ENCODE measurements at regions not wholly inside any gene's neighbourhood (a gene's known extent, or its start where the extent isn't known, plus 50 kb on each side); places are given as distances from the start of the nearest gene placed in this dataset.
"Not testable (repeated sequence)": the region's sequence is repeated elsewhere in the genome, so short reads cannot be mapped to it uniquely, and the experiment has no call there.

DNA sequence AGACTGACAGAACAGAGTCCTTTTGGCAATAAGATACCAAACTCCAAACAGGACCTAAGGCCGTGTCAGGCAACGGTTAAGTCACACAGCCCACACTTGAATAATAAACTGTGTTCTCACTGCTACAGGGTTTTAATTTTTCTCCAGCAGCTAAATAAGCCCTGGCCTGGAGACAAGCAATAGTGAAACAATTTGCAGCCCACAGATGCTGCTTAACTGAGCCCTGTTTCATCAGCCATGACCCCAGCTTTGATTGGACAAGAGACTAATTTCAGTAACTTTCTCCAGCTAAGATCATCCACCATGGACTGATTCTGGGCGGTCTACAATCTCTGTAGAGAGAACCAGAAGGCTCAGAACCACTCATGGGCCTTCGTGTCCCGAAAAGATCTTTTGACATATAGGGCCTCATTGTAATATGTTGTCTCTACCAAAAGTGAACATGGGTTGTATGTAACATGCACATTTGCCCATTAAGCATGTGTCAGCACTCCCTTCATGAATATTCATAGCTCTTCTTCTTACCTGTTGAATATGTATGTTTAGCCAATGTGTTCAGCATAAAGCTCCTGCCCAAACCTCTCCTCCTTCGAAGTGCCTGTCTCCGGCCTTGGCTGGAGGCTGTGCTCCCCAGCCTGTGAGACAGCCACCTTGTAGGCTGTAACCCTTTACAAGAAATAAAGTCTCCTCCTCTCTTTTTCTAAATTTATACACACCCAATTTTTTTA is 223.1 kb upstream of the AKR1E2 start:
- Mint-ChIP-seq H3K4me3 (no peak overlapping the region), H3K9me3 (no peaks in the 10 kb centered on the region), H3K27ac (no peak overlapping the region), H3K4me1 (ENCODE audit: low read depth) (no peaks in the 10 kb centered on the region), H3K36me3 (ENCODE audit: low read depth) (no peaks in the 10 kb centered on the region), H3K27me3 (ENCODE audit: low read depth) (peaks cover 6% of the 10 kb centered on the region)
- no peak for DNase-seq (ENCODE audit: low spot score)

DNA sequence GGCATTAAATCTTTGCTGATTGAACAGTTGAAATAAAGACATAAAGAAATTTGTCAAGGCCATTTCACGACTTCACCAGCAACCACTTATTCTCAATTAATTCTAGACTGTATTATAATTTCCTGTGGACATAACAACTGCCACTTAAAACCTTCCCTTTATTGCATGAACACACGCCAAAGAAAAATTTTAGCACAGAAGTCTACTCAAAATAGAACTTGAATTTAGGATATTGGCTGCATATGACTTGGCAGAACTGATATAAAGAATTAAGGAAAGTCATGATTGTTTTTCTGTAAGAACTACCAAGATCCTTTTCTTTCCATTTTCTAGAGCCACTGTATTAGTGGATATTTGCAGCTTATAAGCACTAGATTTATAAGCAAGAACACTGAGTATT is 226.5 kb upstream of the AKR1E2 start:
- Mint-ChIP-seq H3K9me3 (no peaks in the 10 kb centered on the region), H3K27me3 (ENCODE audit: low read depth) (peaks cover 3% of the 10 kb centered on the region), H3K36me3 (ENCODE audit: low read depth) (no peaks in the 10 kb centered on the region), H3K27ac (no peak overlapping the region), H3K4me1 (ENCODE audit: low read depth) (no peaks in the 10 kb centered on the region), H3K4me3 (no peak overlapping the region)
- DNase-seq (ENCODE audit: low spot score), result no peak

DNA sequence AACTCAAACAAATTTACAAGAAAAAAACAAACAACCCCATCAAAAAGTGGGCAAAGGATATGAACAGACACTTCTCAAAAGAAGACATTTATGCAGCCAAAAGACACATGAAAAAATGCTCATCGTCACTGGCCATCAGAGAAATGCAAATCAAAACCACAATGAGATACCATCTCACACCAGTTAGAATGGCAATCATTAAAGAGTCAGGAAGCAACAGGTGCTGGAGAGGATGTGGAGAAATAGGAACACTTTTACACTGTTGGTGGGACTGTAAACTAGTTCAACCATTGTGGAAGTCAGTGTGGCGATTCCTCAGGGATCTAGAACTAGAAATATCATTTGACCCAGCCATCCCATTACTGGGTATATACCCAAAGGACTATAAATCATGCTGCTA is 228.1 kb upstream of the AKR1E2 start:
- not testable (repeated sequence) for H3K27ac Mint-ChIP-seq; H3K36me3 Mint-ChIP-seq (ENCODE audit: low read depth); H3K4me1 Mint-ChIP-seq (ENCODE audit: low read depth); H3K4me3 Mint-ChIP-seq; H3K27me3 Mint-ChIP-seq (ENCODE audit: low read depth); DNase-seq (ENCODE audit: low spot score); H3K9me3 Mint-ChIP-seq

DNA sequence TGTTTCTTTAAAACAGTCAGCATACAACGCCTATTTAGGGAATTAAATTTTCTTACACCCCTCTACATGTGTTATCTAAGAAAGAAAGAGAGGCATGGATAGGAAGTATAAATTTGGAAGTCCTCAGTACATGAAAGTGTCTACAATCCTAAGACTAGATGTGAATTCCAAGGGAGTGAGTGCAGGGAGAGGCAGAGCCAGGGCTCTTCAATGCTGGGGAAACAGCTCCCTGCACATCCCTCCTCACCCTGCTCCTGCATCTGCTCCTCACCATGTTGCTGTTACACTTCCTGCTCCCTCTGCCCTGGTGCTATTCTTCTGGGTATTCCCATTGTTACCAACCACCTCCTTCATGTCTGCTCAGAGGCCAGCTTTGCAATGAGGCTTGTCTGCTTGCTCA is 229.1 kb upstream of the AKR1E2 start:
- no peaks in the 10 kb centered on the region for H3K36me3 Mint-ChIP-seq (ENCODE audit: low read depth)
- no peak overlapping the region for H3K4me3 Mint-ChIP-seq
- no peak overlapping the region for H3K27ac Mint-ChIP-seq
- no peak for DNase-seq (ENCODE audit: low spot score)
- no peaks in the 10 kb centered on the region for H3K4me1 Mint-ChIP-seq (ENCODE audit: low read depth)
- H3K27me3 Mint-ChIP-seq (ENCODE audit: low read depth), result peaks cover 3% of the 10 kb centered on the region
- no peaks in the 10 kb centered on the region for H3K9me3 Mint-ChIP-seq

DNA sequence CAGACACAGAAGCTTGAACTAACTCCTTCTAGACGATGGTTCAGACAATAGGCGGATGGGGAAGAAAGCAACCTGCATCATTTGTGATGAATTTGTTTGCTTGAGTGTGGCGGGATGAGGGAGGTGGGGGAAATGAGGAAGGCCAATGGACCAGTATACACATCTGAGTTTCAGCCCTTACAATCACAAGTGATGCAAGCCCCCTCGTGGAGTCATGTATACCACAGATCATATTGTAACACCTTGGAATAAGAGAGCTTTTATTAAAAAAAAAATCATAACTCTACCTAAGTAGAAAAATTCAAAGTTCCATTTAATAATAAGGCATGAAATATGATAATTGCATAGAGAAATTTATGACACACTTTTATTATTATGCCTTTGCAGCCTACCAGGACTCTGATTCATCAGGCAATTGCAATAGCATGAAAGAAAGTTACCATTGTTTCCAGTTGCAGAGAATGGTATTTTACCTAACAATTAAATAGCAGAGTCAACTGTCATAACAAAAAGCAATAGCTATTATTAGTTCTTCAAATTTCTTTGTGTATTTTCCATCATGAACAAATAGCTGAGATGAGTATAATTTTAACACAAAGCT is 230.2 kb upstream of the AKR1E2 start:
- Mint-ChIP-seq H3K4me1 (ENCODE audit: low read depth) (no peaks in the 10 kb centered on the region), H3K4me3 (no peak overlapping the region), H3K9me3 (no peaks in the 10 kb centered on the region), H3K27ac (no peak overlapping the region), H3K27me3 (ENCODE audit: low read depth) (peaks cover 4% of the 10 kb centered on the region), H3K36me3 (ENCODE audit: low read depth) (no peaks in the 10 kb centered on the region)
- no peak for DNase-seq (ENCODE audit: low spot score)

DNA sequence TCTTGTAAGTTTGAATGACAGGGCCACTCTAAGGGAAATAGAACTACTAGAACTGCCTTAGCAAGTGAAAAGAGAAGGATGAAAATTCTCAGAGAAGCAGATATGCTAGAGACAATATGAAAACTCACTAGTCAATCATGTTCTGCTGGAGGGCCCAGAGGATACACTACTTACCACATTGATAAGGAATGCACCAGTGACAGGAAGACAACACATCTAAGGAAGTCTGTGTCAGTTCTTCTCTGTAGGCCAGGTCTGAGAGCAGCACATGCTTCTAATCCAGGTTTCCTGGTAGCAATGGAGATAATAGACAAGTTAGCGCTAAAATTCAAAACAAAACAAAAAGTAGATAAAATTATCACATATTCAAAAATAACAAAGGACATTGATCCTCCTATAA is 235.2 kb upstream of the AKR1E2 start:
- H3K9me3 Mint-ChIP-seq, result no peaks in the 10 kb centered on the region
- no peaks in the 10 kb centered on the region for H3K4me1 Mint-ChIP-seq (ENCODE audit: low read depth)
- no peak overlapping the region for H3K4me3 Mint-ChIP-seq
- H3K27me3 Mint-ChIP-seq (ENCODE audit: low read depth), result peaks cover 9% of the 10 kb centered on the region
- H3K27ac Mint-ChIP-seq, result no peak overlapping the region
- DNase-seq (ENCODE audit: low spot score), result no peak
- H3K36me3 Mint-ChIP-seq (ENCODE audit: low read depth), result no peaks in the 10 kb centered on the region

DNA sequence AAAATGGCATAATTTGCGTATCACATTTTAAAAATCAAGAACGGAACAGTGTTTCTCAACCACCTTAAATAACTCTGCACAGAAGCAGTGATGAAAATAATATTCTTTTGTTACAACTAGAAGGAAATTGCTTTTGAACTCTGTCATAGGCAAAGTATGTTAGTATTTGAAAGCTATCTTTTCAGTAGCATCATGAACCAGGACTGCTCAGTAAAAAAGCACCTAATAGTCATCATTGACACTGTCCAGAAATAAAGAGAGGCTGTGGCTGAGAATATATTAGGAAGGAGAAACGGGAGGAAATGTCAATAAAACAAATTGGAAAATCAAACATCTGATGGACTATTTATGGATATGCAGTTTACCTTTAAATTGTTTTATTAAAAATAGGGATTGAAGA is 237.2 kb upstream of the AKR1E2 start:
- H3K36me3 Mint-ChIP-seq (ENCODE audit: low read depth), result no peaks in the 10 kb centered on the region
- peaks cover 9% of the 10 kb centered on the region for H3K27me3 Mint-ChIP-seq (ENCODE audit: low read depth)
- H3K4me1 Mint-ChIP-seq (ENCODE audit: low read depth), result no peaks in the 10 kb centered on the region
- no peak for DNase-seq (ENCODE audit: low spot score)
- no peaks in the 10 kb centered on the region for H3K9me3 Mint-ChIP-seq
- H3K4me3 Mint-ChIP-seq, result no peak overlapping the region
- H3K27ac Mint-ChIP-seq, result no peak overlapping the region

DNA sequence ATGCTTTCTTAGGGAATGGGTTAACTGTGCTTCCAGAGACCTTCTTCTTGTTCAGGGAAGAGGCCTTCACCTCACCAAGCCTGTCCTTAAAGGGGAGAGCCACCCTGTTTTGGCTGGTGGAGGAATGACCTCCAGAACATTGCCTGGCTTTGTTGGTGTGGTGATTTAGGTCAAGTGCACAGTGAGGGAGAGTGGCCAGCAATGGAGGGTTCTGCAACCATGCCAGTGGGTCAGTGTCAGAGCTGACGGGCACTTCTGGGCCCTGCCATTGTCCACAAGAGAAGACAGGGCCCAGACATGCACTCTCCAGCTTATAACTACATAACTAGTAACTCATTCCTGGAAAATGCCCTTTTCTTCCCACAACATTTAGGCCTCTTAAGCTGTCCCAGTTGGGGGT is 238.5 kb upstream of the AKR1E2 start:
- peaks cover 18% of the 10 kb centered on the region for H3K27me3 Mint-ChIP-seq (ENCODE audit: low read depth)
- H3K9me3 Mint-ChIP-seq, result no peaks in the 10 kb centered on the region
- H3K4me3 Mint-ChIP-seq, result no peak overlapping the region

DNA sequence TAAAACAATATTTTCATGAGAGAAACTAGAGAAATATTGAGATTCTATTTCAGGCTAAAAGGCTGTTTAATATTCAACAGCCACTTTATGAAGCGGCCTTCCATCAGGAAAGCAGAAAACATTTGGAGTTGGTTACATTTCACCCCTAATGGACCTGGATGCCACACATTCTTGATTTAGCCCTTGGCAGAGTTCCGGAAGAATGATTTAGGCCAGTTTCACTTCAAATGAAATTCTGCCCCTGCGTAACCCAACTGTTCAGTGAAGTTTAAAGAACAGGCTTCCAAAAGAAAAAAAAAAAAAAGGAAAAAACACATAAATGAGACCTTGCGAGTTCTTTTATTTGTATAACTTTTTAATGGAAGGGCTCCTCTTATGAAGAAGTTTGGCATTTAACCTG is 239.2 kb upstream of the AKR1E2 start:
- Mint-ChIP-seq H3K4me3 (no peak overlapping the region), H3K9me3 (no peaks in the 10 kb centered on the region), H3K27me3 (ENCODE audit: low read depth) (peaks cover 18% of the 10 kb centered on the region), H3K4me1 (ENCODE audit: low read depth) (no peaks in the 10 kb centered on the region), H3K27ac (no peak overlapping the region), H3K36me3 (ENCODE audit: low read depth) (no peaks in the 10 kb centered on the region)
- no peak for DNase-seq (ENCODE audit: low spot score)

More for the DNA sequence above, 238.5 kb upstream of the AKR1E2 start:
- Mint-ChIP-seq H3K36me3 (ENCODE audit: low read depth) (no peaks in the 10 kb centered on the region), H3K27ac (no peak overlapping the region), H3K4me1 (ENCODE audit: low read depth) (no peaks in the 10 kb centered on the region)
- DNase-seq (ENCODE audit: low spot score), result no peak

DNA sequence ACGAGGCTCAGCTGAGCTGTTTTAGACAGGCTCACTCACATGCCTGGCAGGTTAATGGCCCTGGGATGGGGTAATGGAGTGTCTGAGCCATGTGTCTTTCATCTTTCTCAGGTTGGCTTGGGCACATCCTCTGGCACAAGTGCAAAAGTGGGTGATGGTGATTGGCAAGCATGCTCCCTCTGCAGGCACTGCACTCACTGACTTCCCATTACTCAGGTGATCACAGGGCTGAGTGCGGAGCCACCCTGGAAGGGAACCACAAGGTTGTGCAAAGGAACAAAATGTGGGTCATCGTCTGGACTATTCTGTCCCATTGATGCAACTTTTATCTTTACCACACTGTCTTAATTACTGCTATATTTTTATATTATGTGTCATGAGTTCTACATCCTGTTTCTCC is 244.1 kb upstream of the AKR1E2 start:
- H3K4me3 Mint-ChIP-seq, result no peak overlapping the region
- no peak overlapping the region for H3K27ac Mint-ChIP-seq
- H3K27me3 Mint-ChIP-seq (ENCODE audit: low read depth), result peaks cover 12% of the 10 kb centered on the region
- H3K4me1 Mint-ChIP-seq (ENCODE audit: low read depth), result no peaks in the 10 kb centered on the region
- H3K9me3 Mint-ChIP-seq, result no peaks in the 10 kb centered on the region
- no peaks in the 10 kb centered on the region for H3K36me3 Mint-ChIP-seq (ENCODE audit: low read depth)
- no peak for DNase-seq (ENCODE audit: low spot score)

DNA sequence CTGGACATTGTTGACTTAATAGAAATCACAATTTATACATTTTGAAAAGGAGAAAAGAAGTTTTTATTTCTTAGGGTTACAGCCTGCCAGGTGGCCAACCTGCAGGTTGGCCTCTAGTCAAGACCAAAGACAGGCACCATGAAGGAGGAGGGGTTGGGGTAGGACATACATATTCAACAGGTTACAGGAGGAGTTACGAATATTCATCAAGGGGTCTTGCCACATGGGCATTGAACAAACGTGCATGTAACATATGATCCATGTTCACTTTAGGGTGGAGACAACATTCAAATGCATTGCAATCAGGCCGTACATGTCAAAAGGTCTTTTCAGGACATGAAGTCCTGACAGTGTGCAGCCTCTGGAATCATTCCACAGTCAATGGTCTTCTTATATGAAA is 246.2 kb upstream of the AKR1E2 start:
- Mint-ChIP-seq H3K27me3 (ENCODE audit: low read depth) (peaks cover 21% of the 10 kb centered on the region), H3K4me1 (ENCODE audit: low read depth) (no peaks in the 10 kb centered on the region), H3K36me3 (ENCODE audit: low read depth) (no peaks in the 10 kb centered on the region), H3K27ac (no peak overlapping the region), H3K9me3 (no peaks in the 10 kb centered on the region), H3K4me3 (no peak overlapping the region)
- no peak for DNase-seq (ENCODE audit: low spot score)

DNA sequence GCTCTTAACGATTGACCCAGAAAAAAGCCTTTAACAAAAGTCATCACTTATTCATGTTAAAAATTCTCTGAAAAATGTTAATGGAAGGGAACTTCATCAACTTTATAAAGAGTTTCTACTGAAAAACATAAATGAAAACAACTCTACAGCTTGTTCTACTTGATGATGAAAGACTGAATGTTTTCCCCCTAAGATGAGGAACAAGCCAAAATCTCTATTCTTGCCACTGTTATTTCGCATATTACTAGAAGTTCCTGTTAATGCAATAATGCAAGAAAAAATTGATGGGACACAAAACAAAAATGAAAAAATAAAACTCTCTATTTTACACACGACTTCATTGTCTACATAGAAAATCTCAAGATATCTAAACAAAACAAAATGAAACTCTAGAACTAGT is 249.8 kb upstream of the AKR1E2 start:
- Mint-ChIP-seq H3K27me3 (ENCODE audit: low read depth) (peaks cover 17% of the 10 kb centered on the region), H3K27ac (no peak overlapping the region), H3K4me1 (ENCODE audit: low read depth) (no peaks in the 10 kb centered on the region), H3K36me3 (ENCODE audit: low read depth) (no peaks in the 10 kb centered on the region), H3K4me3 (no peak overlapping the region), H3K9me3 (no peaks in the 10 kb centered on the region)
- no peak for DNase-seq (ENCODE audit: low spot score)

DNA sequence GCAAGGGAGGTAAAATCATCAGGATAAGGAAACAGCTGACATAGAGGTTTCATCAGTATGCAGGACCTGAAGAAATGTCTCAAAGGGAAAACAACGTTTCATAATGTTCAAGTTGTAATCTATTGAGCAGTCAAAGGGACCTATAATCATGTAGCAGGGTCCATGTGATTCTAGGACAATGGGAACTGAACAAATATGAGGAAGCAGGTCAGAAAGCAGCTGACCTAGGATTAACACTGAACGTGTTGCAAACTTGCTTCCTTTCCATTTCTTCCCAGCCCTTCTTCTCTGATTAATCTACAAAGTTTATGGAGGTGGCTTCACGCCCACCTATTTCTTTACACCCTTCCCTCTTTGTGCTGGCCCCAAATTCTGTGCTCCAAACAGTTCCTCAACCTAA is 256.9 kb upstream of the AKR1E2 start:
- Mint-ChIP-seq H3K27ac (no peak overlapping the region), H3K36me3 (ENCODE audit: low read depth) (no peaks in the 10 kb centered on the region), H3K4me3 (no peak overlapping the region), H3K4me1 (ENCODE audit: low read depth) (no peaks in the 10 kb centered on the region), H3K27me3 (ENCODE audit: low read depth) (peaks cover 7% of the 10 kb centered on the region), H3K9me3 (no peaks in the 10 kb centered on the region)
- DNase-seq (ENCODE audit: low spot score), result no peak

DNA sequence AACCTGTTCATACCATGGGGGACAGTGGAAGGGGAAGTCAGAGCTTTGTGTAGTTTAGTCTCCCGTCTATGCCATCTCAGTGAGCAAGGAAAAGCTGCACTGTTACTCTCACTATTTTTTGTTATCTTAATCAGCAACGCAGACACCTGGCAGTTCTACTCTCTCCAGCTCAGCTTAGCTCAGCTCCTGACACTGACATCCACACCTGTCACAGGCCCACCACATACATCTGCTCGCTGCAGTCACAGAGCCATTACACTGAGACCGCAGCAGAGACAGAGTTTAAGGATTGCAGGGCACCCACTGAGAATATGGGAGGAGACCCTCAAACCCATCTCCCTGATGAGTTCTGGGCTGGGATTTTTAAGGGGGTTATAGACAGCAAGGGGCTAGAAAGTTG is 257.3 kb upstream of the AKR1E2 start:
- Mint-ChIP-seq H3K27me3 (ENCODE audit: low read depth) (peaks cover 7% of the 10 kb centered on the region), H3K27ac (no peak overlapping the region), H3K9me3 (no peaks in the 10 kb centered on the region), H3K36me3 (ENCODE audit: low read depth) (no peaks in the 10 kb centered on the region), H3K4me3 (no peak overlapping the region), H3K4me1 (ENCODE audit: low read depth) (no peaks in the 10 kb centered on the region)
- no peak for DNase-seq (ENCODE audit: low spot score)

DNA sequence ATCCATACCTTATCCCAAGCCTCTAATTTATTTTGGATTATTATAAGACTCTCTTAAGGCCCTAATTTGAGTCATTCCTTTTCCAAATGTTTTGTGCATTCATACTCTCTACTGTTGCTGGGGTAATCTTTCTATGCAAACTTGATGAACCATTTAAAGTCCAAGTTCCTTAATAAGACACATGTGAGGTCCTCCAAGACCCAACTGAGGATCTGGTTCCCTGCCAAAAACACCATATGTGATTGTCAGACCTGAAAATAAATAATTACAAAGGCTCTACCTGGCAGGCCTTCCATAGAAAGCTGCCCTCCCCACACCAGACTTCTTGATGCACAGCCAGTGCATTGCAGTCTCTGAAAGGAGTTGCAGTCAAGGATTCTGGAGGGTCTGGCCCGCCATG is 257.9 kb upstream of the AKR1E2 start:
- no peak for DNase-seq (ENCODE audit: low spot score)
- Mint-ChIP-seq H3K9me3 (no peaks in the 10 kb centered on the region), H3K27me3 (ENCODE audit: low read depth) (peaks cover 8% of the 10 kb centered on the region), H3K27ac (no peak overlapping the region), H3K4me1 (ENCODE audit: low read depth) (no peaks in the 10 kb centered on the region), H3K36me3 (ENCODE audit: low read depth) (no peaks in the 10 kb centered on the region), H3K4me3 (no peak overlapping the region)
